MM.1S (cell line): ENCODE measurements at regions not wholly inside any gene's neighbourhood (a gene's known extent, or its start where the extent isn't known, plus 50 kb on each side); places are given as distances from the start of the nearest gene placed in this dataset.

Source experiments
- CTCF ChIP-seq: fragments of 300-600 bp; sonication (generic); IDR thresholded peaks from 2 replicates; pipeline ENCODE4 v1.5.1; 2016; ENCODE audit warnings: antibody characterized with exemption, low read length, mixed read lengths
- EZH2phosphoT487 ChIP-seq: fragments of 300-600 bp; sonication (generic); IDR thresholded peaks from 2 replicates; pipeline ENCODE4 v1.6.1; 2018; ENCODE audit warnings: antibody characterized with exemption, low read length

GRCh38 chr12:114221136-114221833 is 184.7 kb downstream of the TBX5 start:
- TF ChIP-seq CTCF (no peak), EZH2phosphoT487 (no peak)
